ENCODE measurements at regions not wholly inside any gene's neighbourhood (a gene's known extent, or its start where the extent isn't known, plus 50 kb on each side); places are given as distances from the start of the nearest gene placed in this dataset.

DNA sequence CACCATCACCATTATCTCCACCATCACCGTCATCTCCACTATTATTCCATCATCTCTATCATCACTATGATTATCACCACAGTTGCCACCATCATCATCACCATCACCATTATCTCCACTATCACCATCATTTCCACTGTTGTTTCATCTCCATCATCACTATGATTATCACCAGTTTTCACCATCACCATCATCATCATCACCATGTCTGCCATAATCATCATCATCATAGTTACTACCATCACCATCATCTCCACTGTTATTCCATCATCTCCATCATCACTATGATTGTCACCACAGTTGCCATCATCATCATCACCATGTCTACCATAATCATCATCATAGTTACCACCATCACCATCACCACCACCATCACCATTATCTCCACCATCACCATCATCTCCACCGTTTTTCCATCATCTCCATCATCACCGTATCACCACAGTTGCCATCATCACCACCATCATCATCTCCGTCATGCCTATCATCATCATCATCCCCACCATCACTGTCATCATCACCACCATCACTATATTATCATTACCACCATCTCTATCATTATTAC, 264.9 kb downstream of the BRD1 start:
- Histone ChIP-seq H3K9me3 (no peaks in the 10 kb centered on the region), H3K36me3 (ENCODE audit: control insufficient read depth in 2 of 2, extremely low read depth in 1 of 2, insufficient read depth in 1 of 2, low read length in 1 of 2) (no peaks in the 10 kb centered on the region), H3K4me3 (ENCODE audit: control insufficient read depth in 1 of 2, extremely low read depth in 1 of 2, low read length in 1 of 2) (no peak overlapping the region), H3K27ac (ENCODE audit: low read length) (no peak overlapping the region), H3K27me3 (replicated peaks in 1 of 2; ENCODE audit: control insufficient read depth in 2 of 2, extremely low read depth in 1 of 2, insufficient read depth in 2 of 2, low read length in 1 of 2) (no peaks in the 10 kb centered on the region), H3K4me1 (ENCODE audit: control insufficient read depth in 1 of 2, extremely low read depth in 1 of 2, insufficient read depth in 2 of 2, low read length in 2 of 2) (no peaks in the 10 kb centered on the region)
- CTCF ChIA-PET = no interaction called here
- POLR2A ChIA-PET = no interaction called here
- DNase-seq (no peak), ATAC-seq (replicated peaks in 1 of 4) (no peak)
- peaks cover 0 to 3% (median 0%) of the 10 kb centered on the region in 3 donors for H3K4me1 Mint-ChIP-seq
- 88% methylated on average over 4 of the region's 4 CpGs for WGBS (ENCODE audit: insufficient coverage)
- H3K36me3 Mint-ChIP-seq = peaks cover 16% of the 10 kb centered on the region
- no peak overlapping the region for H3K4me3 Mint-ChIP-seq
- no peak overlapping the region for H3K27ac Mint-ChIP-seq
- peaks cover 0 to 10% (median 9%) of the 10 kb centered on the region in 3 donors for H3K9me3 Mint-ChIP-seq
- no peaks in the 10 kb centered on the region for H3K27me3 Mint-ChIP-seq

GRCh38 chr22:49561976-49562375, 265.7 kb downstream of the BRD1 start:
- POLR2A ChIA-PET = no interaction called here
- WGBS (ENCODE audit: insufficient coverage) = 92% methylated on average over 6 of the region's 6 CpGs
- peaks cover 19% of the 10 kb centered on the region for H3K36me3 Mint-ChIP-seq
- no peak overlapping the region for H3K4me3 ChIP-seq (ENCODE audit: control insufficient read depth in 1 of 2, extremely low read depth in 1 of 2, low read length in 1 of 2)
- no peaks in the 10 kb centered on the region for H3K4me1 ChIP-seq (ENCODE audit: control insufficient read depth in 1 of 2, extremely low read depth in 1 of 2, insufficient read depth in 2 of 2, low read length in 2 of 2)
- H3K9me3 ChIP-seq = no peaks in the 10 kb centered on the region
- H3K4me3 Mint-ChIP-seq = no peak overlapping the region
- DNase-seq = no peak
- ATAC-seq (replicated peaks in 1 of 4) = no peak
- peaks cover 0 to 3% (median 0%) of the 10 kb centered on the region in 3 donors for H3K4me1 Mint-ChIP-seq
- H3K27me3 Mint-ChIP-seq = no peaks in the 10 kb centered on the region
- no peaks in the 10 kb centered on the region for H3K36me3 ChIP-seq (ENCODE audit: control insufficient read depth in 2 of 2, extremely low read depth in 1 of 2, insufficient read depth in 1 of 2, low read length in 1 of 2)
- H3K27me3 ChIP-seq (replicated peaks in 1 of 2; ENCODE audit: control insufficient read depth in 2 of 2, extremely low read depth in 1 of 2, insufficient read depth in 2 of 2, low read length in 1 of 2) = no peaks in the 10 kb centered on the region
- no peak overlapping the region for H3K27ac ChIP-seq (ENCODE audit: low read length)
- peaks cover 0 to 14% (median 12%) of the 10 kb centered on the region in 3 donors for H3K9me3 Mint-ChIP-seq
- no peak overlapping the region for H3K27ac Mint-ChIP-seq
- CTCF ChIA-PET = no interaction called here

DNA sequence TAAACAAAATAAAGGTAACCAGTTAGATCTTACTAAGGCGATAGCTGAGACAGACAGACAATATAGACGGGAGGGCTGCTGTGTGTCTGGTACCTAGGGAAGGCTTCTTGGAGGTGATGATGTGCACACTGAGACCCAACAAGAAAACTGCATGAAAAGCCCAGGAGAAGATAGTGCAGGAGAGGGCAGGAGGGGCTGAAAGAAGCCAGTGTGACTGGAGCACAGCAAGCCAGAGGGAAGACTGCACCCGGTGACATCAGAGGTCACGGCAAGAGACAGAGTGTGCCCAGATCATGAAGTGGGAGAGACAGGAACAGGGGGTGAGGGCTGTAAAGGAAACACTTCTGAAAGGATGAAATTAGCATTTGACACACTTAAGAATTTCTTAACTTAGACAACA, 266.3 kb downstream of the BRD1 start:
- no peak for ATAC-seq (replicated peaks in 1 of 4)
- Mint-ChIP-seq H3K27ac (no peak overlapping the region), H3K27me3 (no peaks in the 10 kb centered on the region), H3K4me1 (peaks cover 0 to 3% (median 0%) of the 10 kb centered on the region in 3 donors), H3K36me3 (peaks cover 23% of the 10 kb centered on the region), H3K4me3 (no peak overlapping the region), H3K9me3 (peaks cover 0 to 17% (median 12%) of the 10 kb centered on the region in 3 donors)
- CTCF ChIA-PET = no interaction called here
- DNase-seq = no peak
- 87% methylated on average over 2 of the region's 4 CpGs for WGBS (ENCODE audit: insufficient coverage)
- no peaks in the 10 kb centered on the region for H3K4me1 ChIP-seq (ENCODE audit: control insufficient read depth in 1 of 2, extremely low read depth in 1 of 2, insufficient read depth in 2 of 2, low read length in 2 of 2)
- POLR2A ChIA-PET = no interaction called here
- no peak overlapping the region for H3K27ac ChIP-seq (ENCODE audit: low read length)
- H3K4me3 ChIP-seq (ENCODE audit: control insufficient read depth in 1 of 2, extremely low read depth in 1 of 2, low read length in 1 of 2) = no peak overlapping the region
- no peaks in the 10 kb centered on the region for H3K9me3 ChIP-seq
- no peaks in the 10 kb centered on the region for H3K27me3 ChIP-seq (replicated peaks in 1 of 2; ENCODE audit: control insufficient read depth in 2 of 2, extremely low read depth in 1 of 2, insufficient read depth in 2 of 2, low read length in 1 of 2)
- no peaks in the 10 kb centered on the region for H3K36me3 ChIP-seq (ENCODE audit: control insufficient read depth in 2 of 2, extremely low read depth in 1 of 2, insufficient read depth in 1 of 2, low read length in 1 of 2)

DNA sequence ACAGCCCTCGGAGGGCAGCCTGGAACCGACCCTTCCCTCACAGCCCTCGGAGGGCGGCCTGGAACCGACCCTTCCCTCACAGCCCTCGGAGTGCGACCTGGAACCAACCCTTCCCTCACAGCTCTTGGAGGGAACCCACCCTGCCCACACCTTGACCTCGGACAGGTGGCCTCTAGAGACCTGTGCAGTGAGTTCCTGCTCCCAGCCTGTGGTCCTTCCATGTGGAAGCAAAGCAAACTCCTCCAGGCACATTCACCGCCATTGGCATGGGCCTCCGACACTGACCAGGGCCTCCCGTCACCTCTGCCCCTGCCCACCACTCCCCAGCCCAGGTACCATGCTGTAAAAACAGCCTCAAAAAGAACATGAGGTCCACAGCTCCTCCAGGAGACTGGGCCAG, 272.1 kb downstream of the BRD1 start:
- Mint-ChIP-seq H3K9me3 (peaks cover 3 to 25% (median 6%) of the 10 kb centered on the region in 3 donors), H3K27me3 (no peaks in the 10 kb centered on the region), H3K4me1 (peaks cover 0 to 3% (median 0%) of the 10 kb centered on the region in 3 donors), H3K4me3 (no peak overlapping the region), H3K27ac (no peak overlapping the region), H3K36me3 (peaks cover 22% of the 10 kb centered on the region)
- Histone ChIP-seq H3K27ac (ENCODE audit: low read length) (no peak overlapping the region), H3K4me3 (ENCODE audit: control insufficient read depth in 1 of 2, extremely low read depth in 1 of 2, low read length in 1 of 2) (no peak overlapping the region), H3K4me1 (ENCODE audit: control insufficient read depth in 1 of 2, extremely low read depth in 1 of 2, insufficient read depth in 2 of 2, low read length in 2 of 2) (no peaks in the 10 kb centered on the region), H3K27me3 (replicated peaks in 1 of 2; ENCODE audit: control insufficient read depth in 2 of 2, extremely low read depth in 1 of 2, insufficient read depth in 2 of 2, low read length in 1 of 2) (peaks cover 0 to 16% of the 10 kb centered on the region in 2 experiments), H3K36me3 (ENCODE audit: control insufficient read depth in 2 of 2, extremely low read depth in 1 of 2, insufficient read depth in 1 of 2, low read length in 1 of 2) (peaks cover 0 to 4% of the 10 kb centered on the region in 2 donors), H3K9me3 (no peaks in the 10 kb centered on the region)
- CTCF ChIA-PET = no interaction called here
- DNase-seq (no peak), ATAC-seq (replicated peaks in 1 of 4) (no peak)
- WGBS (ENCODE audit: insufficient coverage) = 88% methylated on average over 11 of the region's 11 CpGs
- POLR2A ChIA-PET = no interaction called here

DNA sequence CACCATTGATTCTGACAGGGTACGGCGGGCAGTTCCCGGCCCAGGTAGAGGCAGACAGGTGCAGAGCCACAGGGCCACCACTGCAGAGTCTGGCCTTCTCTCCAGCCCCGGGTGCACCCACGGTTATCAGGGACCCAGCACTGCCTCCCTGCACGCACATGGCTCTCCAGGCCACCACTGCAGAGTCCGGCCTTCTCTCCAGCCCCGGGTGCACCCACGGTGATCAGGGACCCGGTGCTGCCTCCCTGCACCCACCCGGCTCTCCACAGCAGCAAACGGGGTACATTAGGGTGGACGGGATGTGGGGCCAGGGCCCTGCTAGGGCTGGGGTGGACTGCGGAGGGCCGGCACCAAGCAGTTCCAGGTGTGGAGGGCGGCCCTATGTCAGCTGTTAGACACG, 272.9 kb downstream of the BRD1 start:
- Mint-ChIP-seq H3K4me1 (peaks cover 0 to 6% (median 0%) of the 10 kb centered on the region in 3 donors), H3K4me3 (no peak overlapping the region), H3K27me3 (no peaks in the 10 kb centered on the region), H3K9me3 (peaks cover 6 to 28% (median 6%) of the 10 kb centered on the region in 3 donors), H3K27ac (no peak overlapping the region), H3K36me3 (peaks cover 20% of the 10 kb centered on the region)
- WGBS (ENCODE audit: insufficient coverage) = 92% methylated on average over 13 of the region's 17 CpGs
- ChIA-PET POLR2A (no interaction called here), CTCF (no interaction called here)
- Histone ChIP-seq H3K4me1 (ENCODE audit: control insufficient read depth in 1 of 2, extremely low read depth in 1 of 2, insufficient read depth in 2 of 2, low read length in 2 of 2) (no peaks in the 10 kb centered on the region), H3K27ac (ENCODE audit: low read length) (no peak overlapping the region), H3K9me3 (no peaks in the 10 kb centered on the region), H3K27me3 (replicated peaks in 1 of 2; ENCODE audit: control insufficient read depth in 2 of 2, extremely low read depth in 1 of 2, insufficient read depth in 2 of 2, low read length in 1 of 2) (peaks cover 0 to 16% of the 10 kb centered on the region in 2 experiments), H3K4me3 (ENCODE audit: control insufficient read depth in 1 of 2, extremely low read depth in 1 of 2, low read length in 1 of 2) (no peak overlapping the region), H3K36me3 (ENCODE audit: control insufficient read depth in 2 of 2, extremely low read depth in 1 of 2, insufficient read depth in 1 of 2, low read length in 1 of 2) (peaks cover 0 to 4% of the 10 kb centered on the region in 2 donors)
- DNase-seq = no peak
- ATAC-seq (replicated peaks in 1 of 4) = no peak

- peaks cover 0 to 4% of the 10 kb centered on the region in 2 donors for H3K36me3 ChIP-seq (ENCODE audit: control insufficient read depth in 2 of 2, extremely low read depth in 1 of 2, insufficient read depth in 1 of 2, low read length in 1 of 2)
- no peak overlapping the region for H3K4me3 ChIP-seq (ENCODE audit: control insufficient read depth in 1 of 2, extremely low read depth in 1 of 2, low read length in 1 of 2)
- H3K27ac Mint-ChIP-seq = no peak overlapping the region
- H3K36me3 Mint-ChIP-seq = peaks cover 20% of the 10 kb centered on the region
- ChIA-PET CTCF (no interaction called here), POLR2A (no interaction called here)
- 95% methylated on average over 4 of the region's 10 CpGs for WGBS (ENCODE audit: insufficient coverage)
- no peak overlapping the region for H3K27ac ChIP-seq (ENCODE audit: low read length)
- H3K27me3 Mint-ChIP-seq = no peaks in the 10 kb centered on the region
- H3K4me1 ChIP-seq (ENCODE audit: control insufficient read depth in 1 of 2, extremely low read depth in 1 of 2, insufficient read depth in 2 of 2, low read length in 2 of 2) = no peaks in the 10 kb centered on the region
- ATAC-seq (replicated peaks in 1 of 4) = no peak
- H3K27me3 ChIP-seq (replicated peaks in 1 of 2; ENCODE audit: control insufficient read depth in 2 of 2, extremely low read depth in 1 of 2, insufficient read depth in 2 of 2, low read length in 1 of 2) = peaks cover 0 to 16% of the 10 kb centered on the region in 2 experiments
- no peak for DNase-seq
- H3K9me3 ChIP-seq = no peaks in the 10 kb centered on the region
- no peak overlapping the region for H3K4me3 Mint-ChIP-seq
- H3K4me1 Mint-ChIP-seq = peaks cover 0 to 6% (median 0%) of the 10 kb centered on the region in 3 donors
- peaks cover 6 to 28% (median 6%) of the 10 kb centered on the region in 3 donors for H3K9me3 Mint-ChIP-seq
Measured at GRCh38 chr22:49554296-49554625, 273.4 kb downstream of the BRD1 start.

Data from T-cell (primary cell).